ENCODE measurements at regions not wholly inside any gene's neighbourhood (a gene's known extent, or its start where the extent isn't known, plus 50 kb on each side); places are given as distances from the start of the nearest gene placed in this dataset.
A peak's percentile ranks its signal among the peaks of the same experiment; 100 is the strongest.

GRCh38 chr15:48058371-48058770 is 62.4 kb upstream of the SLC24A5 start:
- no peak for DNase-seq

- no peak for DNase-seq
These were observed 61.0 kb upstream of the SLC24A5 start for GRCh38 chr15:48059791-48060190.

GRCh38 chr15:48060396-48060795 is 60.4 kb upstream of the SLC24A5 start:
- DNase-seq = no peak

GRCh38 chr15:48061605-48062004 is 59.2 kb upstream of the SLC24A5 start:
- DNase-seq = no peak

DNA sequence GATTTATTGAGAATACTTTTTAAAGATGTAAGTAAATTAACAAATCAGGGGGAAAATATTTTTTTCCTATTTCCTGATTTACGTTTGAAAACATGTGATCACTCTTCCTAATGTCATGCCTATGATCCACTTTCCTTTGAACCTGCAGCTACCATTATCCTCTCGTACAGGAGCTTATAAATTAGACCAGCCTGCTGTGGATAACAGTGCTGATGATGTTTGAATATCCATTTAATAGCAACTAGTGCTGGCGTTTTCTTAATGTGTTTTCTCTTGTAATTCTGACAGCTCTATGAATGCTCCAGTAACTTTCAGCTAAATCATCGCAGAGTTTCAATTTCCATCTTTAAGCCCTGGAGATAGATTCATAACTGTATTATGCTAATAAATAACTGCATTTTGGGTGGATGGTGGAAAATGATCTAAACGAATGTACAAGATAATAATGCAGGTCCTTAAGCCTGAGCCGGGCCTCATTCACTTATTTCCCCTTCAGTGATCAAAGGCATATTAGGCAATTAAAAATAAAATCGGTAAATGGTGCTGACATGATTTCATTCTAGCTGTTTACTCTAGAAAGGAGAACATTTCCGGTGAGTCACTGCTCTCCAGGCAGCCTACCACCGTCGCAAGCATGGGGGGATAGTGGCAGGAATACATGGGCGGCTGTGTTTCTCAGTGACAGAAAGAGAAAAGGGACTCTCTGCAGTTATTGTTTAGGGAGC is 58.5 kb upstream of the SLC24A5 start:
- DNase-seq = peak; percentile 75

DNA sequence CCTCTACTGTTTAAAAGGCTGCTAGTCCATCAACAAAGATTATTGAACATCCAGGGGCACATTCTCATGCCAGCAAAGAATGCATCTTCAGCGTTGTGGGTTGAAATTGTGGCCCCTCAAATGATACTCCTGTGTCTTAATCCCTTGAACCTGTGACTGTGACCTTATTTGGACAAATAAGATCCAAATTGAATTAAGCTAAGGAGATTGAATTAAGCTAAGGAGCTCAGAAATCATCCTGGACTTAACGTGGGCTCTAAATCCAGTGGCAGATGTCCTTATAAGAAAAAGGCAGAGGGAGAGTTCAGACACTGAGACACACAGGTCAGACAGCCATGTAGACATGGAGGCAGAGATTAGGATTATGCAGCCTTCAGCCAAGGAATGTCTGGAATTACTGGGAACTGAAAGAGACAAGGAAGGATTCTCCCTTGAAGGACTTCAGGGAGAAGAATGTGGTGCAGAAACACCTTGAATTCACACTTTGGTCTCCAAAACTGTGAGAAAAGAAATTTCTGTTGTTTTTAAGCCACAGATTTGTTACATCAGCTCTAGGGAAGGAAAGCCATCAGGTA is 57.3 kb upstream of the SLC24A5 start:
- no peak for DNase-seq

GRCh38 chr15:48064421-48064820 is 56.4 kb upstream of the SLC24A5 start:
- no peak for DNase-seq

DNA sequence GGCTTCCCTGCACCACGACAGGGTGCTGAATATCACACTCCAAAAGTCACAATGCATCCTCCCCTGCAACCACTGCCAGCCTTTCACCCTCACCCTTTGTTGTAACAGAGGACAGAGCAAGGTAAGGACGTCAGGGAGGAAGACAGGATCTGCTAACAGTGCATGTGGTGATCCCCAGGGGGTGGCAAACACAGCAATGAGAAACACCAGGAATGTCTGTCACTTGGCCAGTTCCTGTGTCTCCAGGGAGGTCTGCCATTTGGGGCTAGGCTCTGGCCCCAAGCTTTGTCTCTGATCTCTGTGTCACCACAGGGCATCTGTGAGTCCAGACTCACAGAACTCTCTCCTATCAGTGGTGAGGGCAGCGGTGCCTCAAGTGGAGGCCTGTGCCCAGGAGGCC is 54.3 kb upstream of the SLC24A5 start:
- DNase-seq = no peak
